Mesenchymal stem cell (in vitro differentiated cells and primary cell): ENCODE measurements at regions not wholly inside any gene's neighbourhood (a gene's known extent, or its start where the extent isn't known, plus 50 kb on each side); places are given as distances from the start of the nearest gene placed in this dataset.

Experiments used
- DNase-seq: peaks from one replicate; pipeline ENCODE4 v3.0.0-alpha.2; 2013
- H2AFZ ChIP-seq: one replicate; pipeline ENCODE4 v1.6.1; 2013; ENCODE audit warnings: low read depth, mild to moderate bottlenecking, control low read depth, inconsistent platforms, low read length, moderate library complexity
- H2AK5ac ChIP-seq: 2 replicates; pipeline ENCODE4 v1.6.1; 2013; ENCODE audit warnings: low read length, moderate library complexity, mild to moderate bottlenecking, inconsistent platforms; ENCODE audit not compliant: severe bottlenecking
- H2BK120ac ChIP-seq: one replicate; pipeline ENCODE4 v1.6.1; 2013; ENCODE audit warnings: low read depth, mild to moderate bottlenecking, inconsistent platforms, low read length, moderate library complexity
- H2BK12ac ChIP-seq, 2 experiments: one replicate each; pipeline ENCODE4 v1.6.1; 2013; ENCODE audit warnings: inconsistent platforms in 2 of 2, low read length in 2 of 2, mild to moderate bottlenecking in 2 of 2, moderate library complexity in 2 of 2, control low read depth in 1 of 2
- H2BK15ac ChIP-seq: one replicate; pipeline ENCODE4 v1.6.1; 2013; ENCODE audit warnings: mild to moderate bottlenecking, low read depth, inconsistent platforms; ENCODE audit not compliant: poor library complexity, severe bottlenecking
- H2BK5ac ChIP-seq: 2 replicates; pipeline ENCODE4 v1.6.1; 2013; ENCODE audit warnings: low read depth, mild to moderate bottlenecking, low read length, control low read depth, inconsistent platforms; ENCODE audit not compliant: poor library complexity, severe bottlenecking
- H3K14ac ChIP-seq, 2 experiments: one replicate each; pipeline ENCODE4 v1.6.1; 2013; ENCODE audit warnings: inconsistent platforms in 2 of 2, low read length in 2 of 2, control low read depth in 1 of 2, mild to moderate bottlenecking in 1 of 2, moderate library complexity in 1 of 2
- H3K18ac ChIP-seq, 2 experiments: one replicate each; pipeline ENCODE4 v1.6.1; 2013; ENCODE audit warnings: inconsistent platforms in 2 of 2, low read length in 2 of 2, control low read depth in 1 of 2, low read depth in 1 of 2, mild to moderate bottlenecking in 1 of 2
- H3K23ac ChIP-seq, 2 experiments: one replicate each; pipeline ENCODE4 v1.6.1; 2013; ENCODE audit warnings: inconsistent platforms in 2 of 2, low read length in 2 of 2, mild to moderate bottlenecking in 2 of 2, moderate library complexity in 2 of 2, control low read depth in 1 of 2
- H3K27ac ChIP-seq: 2 replicates; pipeline ENCODE4 v1.5.1; 2013; ENCODE audit warnings: mild to moderate bottlenecking, moderate library complexity, low read length, control low read depth, inconsistent platforms; ENCODE audit not compliant: poor library complexity, severe bottlenecking
- H3K27me3 ChIP-seq, 2 experiments: 2 replicates each; pipeline versions ENCODE4 v1.6.1 to v1.7.0; 2013; ENCODE audit warnings: low read length in 2 of 2, mild to moderate bottlenecking in 2 of 2, moderate library complexity in 2 of 2, control low read depth in 1 of 2, inconsistent platforms in 1 of 2; ENCODE audit not compliant: control insufficient read depth in 1 of 2, insufficient read depth in 1 of 2
- H3K36me3 ChIP-seq, 2 experiments: 2 replicates each; pipeline versions ENCODE4 v1.6.1 to v1.7.0; 2013; ENCODE audit warnings: low read length in 2 of 2, control low read depth in 1 of 2, inconsistent platforms in 1 of 2, low read depth in 1 of 2, mild to moderate bottlenecking in 1 of 2; ENCODE audit not compliant: insufficient read depth in 2 of 2, control insufficient read depth in 1 of 2
- H3K4ac ChIP-seq, 2 experiments: one replicate each; pipeline ENCODE4 v1.6.1; 2013; ENCODE audit warnings: inconsistent platforms in 2 of 2, low read length in 2 of 2, mild to moderate bottlenecking in 2 of 2, moderate library complexity in 2 of 2, control low read depth in 1 of 2, low read depth in 1 of 2
- H3K4me1 ChIP-seq: 2 replicates; pipeline ENCODE4 v1.6.1; 2013; ENCODE audit warnings: low read depth, low read length, control low read depth; ENCODE audit not compliant: control insufficient read depth, insufficient read depth
- H3K4me2 ChIP-seq: 2 replicates; pipeline ENCODE4 v1.6.1; 2013; ENCODE audit warnings: low read length, mild to moderate bottlenecking, inconsistent platforms; ENCODE audit not compliant: poor library complexity, severe bottlenecking
- H3K4me3 ChIP-seq, 2 experiments: 2 replicates each; pipeline versions ENCODE4 v1.5.1 to v1.7.0; 2013; ENCODE audit warnings: low read length in 2 of 2, mild to moderate bottlenecking in 2 of 2, control low read depth in 1 of 2, low read depth in 1 of 2; ENCODE audit not compliant: insufficient read depth in 1 of 2
- H3K79me1 ChIP-seq: replicated peaks from 2 replicates; pipeline ENCODE4 v1.6.1; 2013; ENCODE audit warnings: mild to moderate bottlenecking, control low read depth, low read length, inconsistent platforms; ENCODE audit not compliant: poor library complexity, severe bottlenecking
- H3K9ac ChIP-seq: 2 replicates; pipeline ENCODE4 v1.7.0; 2013; ENCODE audit warnings: mild to moderate bottlenecking, low read length, moderate library complexity
- H3K9me3 ChIP-seq: 2 replicates; pipeline ENCODE4 v1.7.0; 2013; ENCODE audit warnings: mild to moderate bottlenecking, low read length; ENCODE audit not compliant: control insufficient read depth
- H4K8ac ChIP-seq: one replicate; pipeline ENCODE4 v1.6.1; 2013; ENCODE audit warnings: inconsistent platforms, mild to moderate bottlenecking, low read length, moderate library complexity
- H4K91ac ChIP-seq: one replicate; pipeline ENCODE4 v1.6.1; 2013; ENCODE audit warnings: mild to moderate bottlenecking, low read length, inconsistent platforms
- WGBS: methylation state at CpG from one replicate; pipeline ENCODE4 v1.1.7; 2013; ENCODE audit warnings: mixed read lengths; 5-methylcytosine and 5-hydroxymethylcytosine counted together

GRCh38 chr22:48068323-48068885 is 1306.0 kb downstream of the TBC1D22A start:
- Histone ChIP-seq H3K23ac (no peak overlapping the region), H3K14ac (no peak overlapping the region), H2AK5ac (no peak overlapping the region), H2BK15ac (no peak overlapping the region), H3K4me1 (no peaks in the 10 kb centered on the region), H3K4ac (no peak overlapping the region), H3K18ac (no peak overlapping the region), H3K9me3 (no peaks in the 10 kb centered on the region), H4K8ac (no peak overlapping the region), H3K4me3 (no peak overlapping the region), H2BK120ac (no peak overlapping the region), H3K79me1 (no peaks in the 10 kb centered on the region), H2BK5ac (no peak overlapping the region), H2AFZ (no peak overlapping the region), H3K4me2 (no peak overlapping the region), H3K27me3 (peaks cover 0 to 3% of the 10 kb centered on the region in 2 experiments), H3K9ac (no peak overlapping the region), H2BK12ac (no peak overlapping the region), H4K91ac (no peak overlapping the region), H3K36me3 (no peaks in the 10 kb centered on the region), H3K27ac (no peak overlapping the region)
- DNase-seq, result no peak
- WGBS, result 87% methylated on average over 17 of the region's 18 CpGs

GRCh38 chr22:48065892-48066291 is 1303.4 kb downstream of the TBC1D22A start:
- Histone ChIP-seq H4K91ac (no peak overlapping the region), H3K4me2 (no peak overlapping the region), H4K8ac (no peak overlapping the region), H3K23ac (no peak overlapping the region), H2BK15ac (no peak overlapping the region), H2BK120ac (no peak overlapping the region), H3K4me1 (no peaks in the 10 kb centered on the region), H3K79me1 (no peaks in the 10 kb centered on the region), H3K4me3 (no peak overlapping the region), H3K14ac (no peak overlapping the region), H2AK5ac (no peak overlapping the region), H2BK12ac (no peak overlapping the region), H3K4ac (no peak overlapping the region), H3K27ac (no peak overlapping the region), H3K9me3 (no peaks in the 10 kb centered on the region), H3K36me3 (no peaks in the 10 kb centered on the region), H3K27me3 (no peaks in the 10 kb centered on the region), H3K18ac (no peak overlapping the region), H2AFZ (no peak overlapping the region), H2BK5ac (no peak overlapping the region), H3K9ac (no peak overlapping the region)
- whole genome bisulfite sequencing, result 80% methylated on average over 6 of the region's 7 CpGs
- DNase-seq, result no peak

- Histone ChIP-seq H3K4me1 (no peaks in the 10 kb centered on the region), H3K27ac (no peak overlapping the region), H2BK120ac (no peak overlapping the region), H3K14ac (no peak overlapping the region), H3K79me1 (no peaks in the 10 kb centered on the region), H2AK5ac (no peak overlapping the region), H4K8ac (no peak overlapping the region), H3K27me3 (no peaks in the 10 kb centered on the region), H3K4me2 (no peak overlapping the region), H2BK12ac (no peak overlapping the region), H3K36me3 (no peaks in the 10 kb centered on the region), H2BK15ac (no peak overlapping the region), H2BK5ac (no peak overlapping the region), H3K23ac (no peak overlapping the region), H2AFZ (no peak overlapping the region), H3K4ac (no peak overlapping the region), H3K18ac (no peak overlapping the region), H3K9me3 (peaks cover 5% of the 10 kb centered on the region), H3K4me3 (no peak overlapping the region), H3K9ac (no peak overlapping the region), H4K91ac (no peak overlapping the region)
- 89% methylated on average over 4 of the region's 4 CpGs for WGBS
- DNase-seq, result no peak
These were observed 1299.3 kb downstream of the TBC1D22A start for GRCh38 chr22:48061726-48062125.

DNA sequence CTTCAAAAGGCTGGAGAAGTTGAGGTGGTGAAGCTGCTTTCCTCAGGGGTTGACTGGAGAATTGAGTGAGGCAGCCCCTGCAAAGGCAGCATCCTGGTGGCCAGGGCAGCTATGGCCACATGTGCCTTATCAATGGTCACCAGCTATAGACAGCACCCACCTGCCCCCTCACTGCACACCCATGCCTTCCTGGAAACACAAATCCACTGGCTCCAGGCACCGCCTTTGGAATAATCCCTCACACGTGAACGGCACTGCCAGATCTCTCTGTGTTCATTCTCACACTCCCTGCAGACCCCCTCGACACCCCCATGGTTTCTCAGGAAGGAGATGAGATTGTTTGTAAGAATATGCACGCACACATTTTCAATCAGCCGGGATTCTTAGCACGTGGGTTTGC is 1297.8 kb downstream of the TBC1D22A start:
- H3K4me3 ChIP-seq, result no peak overlapping the region
- no peak overlapping the region for H3K4me2 ChIP-seq
- no peak for DNase-seq
- H3K18ac ChIP-seq, result no peak overlapping the region
- no peak overlapping the region for H2AK5ac ChIP-seq
- no peak overlapping the region for H3K14ac ChIP-seq
- H2BK5ac ChIP-seq, result no peak overlapping the region
- H2BK120ac ChIP-seq, result no peak overlapping the region
- WGBS, result 75% methylated on average over 6 of the region's 7 CpGs
- no peak overlapping the region for H4K91ac ChIP-seq
- no peak overlapping the region for H2BK15ac ChIP-seq
- no peak overlapping the region for H2AFZ ChIP-seq
- H3K79me1 ChIP-seq, result no peaks in the 10 kb centered on the region
- no peaks in the 10 kb centered on the region for H3K36me3 ChIP-seq
- no peaks in the 10 kb centered on the region for H3K27me3 ChIP-seq
- no peak overlapping the region for H3K23ac ChIP-seq
- no peak overlapping the region for H2BK12ac ChIP-seq
- H4K8ac ChIP-seq, result no peak overlapping the region
- peaks cover 5% of the 10 kb centered on the region for H3K9me3 ChIP-seq
- H3K4me1 ChIP-seq, result no peaks in the 10 kb centered on the region
- no peak overlapping the region for H3K4ac ChIP-seq
- H3K9ac ChIP-seq, result no peak overlapping the region
- H3K27ac ChIP-seq, result no peak overlapping the region
